ENCODE measurements at regions not wholly inside any gene's neighbourhood (a gene's known extent, or its start where the extent isn't known, plus 50 kb on each side); places are given as distances from the start of the nearest gene placed in this dataset.
"Not testable (repeated sequence)": the region's sequence is repeated elsewhere in the genome, so short reads cannot be mapped to it uniquely, and the experiment has no call there.

GRCh38 chr6:76982476-76983199 is 480.7 kb downstream of the HTR1B start:
- no peak for DNase-seq

GRCh38 chr6:76972474-76972873 is 490.8 kb downstream of the HTR1B start:
- DNase-seq, result no peak

GRCh38 chr6:76959177-76959576 is 504.1 kb downstream of the HTR1B start:
- DNase-seq, result not testable (repeated sequence)

GRCh38 chr6:76942203-76942966 is 520.9 kb downstream of the HTR1B start:
- DNase-seq, result no peak

GRCh38 chr6:76940191-76940590 is 523.1 kb downstream of the HTR1B start:
- DNase-seq, result no peak

GRCh38 chr6:76914737-76915136 is 548.6 kb downstream of the HTR1B start:
- no peak for DNase-seq

GRCh38 chr6:76905541-76905940 is 557.8 kb downstream of the HTR1B start:
- not testable (repeated sequence) for DNase-seq

- DNase-seq, result no peak
These were observed 570.7 kb downstream of the HTR1B start for GRCh38 chr6:76892542-76892941.

GRCh38 chr6:76888351-76888750 is 574.9 kb downstream of the HTR1B start:
- peak; percentile 41 for DNase-seq

- no peak for DNase-seq
These were observed 576.4 kb downstream of the HTR1B start for GRCh38 chr6:76886900-76887299.

GRCh38 chr6:76885861-76886301 is 577.4 kb downstream of the HTR1B start:
- DNase-seq, result peak; percentile 64

GRCh38 chr6:76881414-76881813 is 581.9 kb downstream of the HTR1B start:
- no peak for DNase-seq

GRCh38 chr6:76876922-76877553 is 586.3 kb downstream of the HTR1B start:
- DNase-seq, result peak; percentile 24

- DNase-seq, result not testable (repeated sequence)
These were observed 586.9 kb downstream of the HTR1B start for GRCh38 chr6:76876430-76876829.

- DNase-seq, result no peak
These were observed 596.1 kb downstream of the HTR1B start for GRCh38 chr6:76867182-76867581.

- no peak for DNase-seq
These were observed 597.0 kb downstream of the HTR1B start for GRCh38 chr6:76866091-76866915.

- no peak for DNase-seq
These were observed 600.4 kb downstream of the HTR1B start for GRCh38 chr6:76862936-76863335.

GRCh38 chr6:76861403-76861802 is 601.9 kb downstream of the HTR1B start:
- no peak for DNase-seq

- no peak for DNase-seq
These were observed 607.2 kb downstream of the HTR1B start for GRCh38 chr6:76856065-76856464.

- DNase-seq, result no peak
These were observed 610.5 kb downstream of the HTR1B start for GRCh38 chr6:76852776-76853175.

GRCh38 chr6:76849274-76849970 is 613.9 kb downstream of the HTR1B start:
- not testable (repeated sequence) for DNase-seq

Measured in muscle of arm (tissue), 1 donor.